SW 1271 (cell line): ENCODE measurements at regions not wholly inside any gene's neighbourhood (a gene's known extent, or its start where the extent isn't known, plus 50 kb on each side); places are given as distances from the start of the nearest gene placed in this dataset.
"Not testable (repeated sequence)": the region's sequence is repeated elsewhere in the genome, so short reads cannot be mapped to it uniquely, and the experiment has no call there.

Source experiments
- DNase-seq, 2 experiments: peaks; one replicate each; lab custom pipeline; 2025; lab: John Stamatoyannopoulos, UW

DNA sequence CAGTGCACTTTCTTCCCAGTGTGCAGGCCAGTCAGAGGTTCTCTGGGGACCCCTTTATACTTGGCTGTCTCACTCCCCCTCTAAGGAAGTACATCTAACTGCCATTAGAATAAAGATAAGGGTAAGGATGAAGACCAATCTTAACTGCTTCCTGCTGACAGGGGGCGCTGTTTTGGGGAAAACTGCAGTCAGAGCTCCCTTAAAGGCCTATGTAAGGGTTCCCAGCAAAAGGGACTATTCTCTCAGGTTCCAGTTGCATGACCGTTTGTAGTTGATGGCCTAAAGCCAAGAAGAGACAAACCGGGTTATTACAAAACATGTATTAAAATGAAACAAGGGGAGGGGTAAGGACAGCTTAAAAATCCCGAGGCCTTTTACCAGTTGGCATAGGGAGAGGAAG lies 115.6 kb upstream of the SPIN4 start:
- DNase-seq: no peak

DNA sequence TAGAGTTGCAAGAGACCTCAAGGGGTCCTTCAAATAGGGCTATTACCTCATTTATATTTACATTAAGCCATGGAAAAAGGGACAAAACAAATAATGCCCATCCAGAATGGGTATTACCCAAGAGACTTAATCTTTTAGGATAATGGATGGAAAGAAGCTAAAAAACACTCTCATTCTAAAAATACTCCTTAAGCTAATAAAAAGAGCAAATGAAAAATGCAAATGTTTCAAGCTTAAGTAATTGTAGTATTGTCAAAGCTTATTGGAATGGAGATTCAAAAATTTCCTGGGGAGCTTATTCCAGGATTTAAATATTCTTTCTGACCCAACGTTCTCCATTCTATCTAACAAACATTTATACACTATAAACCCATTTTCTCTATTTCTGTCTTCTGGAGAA lies 107.8 kb upstream of the SPIN4 start:
- DNase-seq: no peak

DNA sequence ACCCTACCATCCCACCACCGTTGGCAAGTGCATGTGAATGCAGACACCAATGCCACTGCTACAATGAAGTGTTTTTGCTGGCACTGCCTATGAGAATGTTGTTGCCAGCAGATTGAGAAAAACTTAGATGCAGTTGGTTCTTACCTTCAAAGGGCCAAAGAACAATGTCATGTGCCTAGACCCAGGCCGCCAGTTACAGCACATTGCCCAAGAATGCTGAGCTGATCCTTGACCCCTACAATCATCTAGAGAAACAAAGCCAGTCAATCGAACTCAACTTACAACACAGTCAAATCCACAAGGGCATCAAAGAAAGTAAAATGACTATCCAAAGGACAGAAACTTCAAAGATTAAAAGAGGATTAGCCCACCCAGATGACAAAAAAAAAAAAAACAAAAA lies 102.4 kb upstream of the SPIN4 start:
- no peak for DNase-seq

DNA sequence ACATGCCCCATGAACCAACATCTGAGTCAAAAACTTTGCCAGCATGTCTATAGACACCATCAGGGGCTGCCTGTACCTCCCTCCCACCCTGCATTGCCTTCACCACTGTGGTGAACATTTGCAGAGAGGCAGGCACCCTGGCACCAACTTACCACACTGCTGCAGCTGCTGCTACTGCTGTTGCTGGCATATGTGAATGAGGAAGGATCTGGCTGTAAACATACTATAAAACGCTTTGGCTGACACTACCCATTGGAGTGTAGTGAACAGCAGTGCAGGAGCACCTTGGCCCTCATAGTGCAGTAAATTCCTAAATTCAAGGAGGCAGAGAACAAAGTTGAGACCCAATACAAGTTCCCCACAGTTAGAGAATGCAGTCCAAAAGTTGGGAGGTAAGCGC lies 90.6 kb upstream of the SPIN4 start:
- no peak for DNase-seq

DNA sequence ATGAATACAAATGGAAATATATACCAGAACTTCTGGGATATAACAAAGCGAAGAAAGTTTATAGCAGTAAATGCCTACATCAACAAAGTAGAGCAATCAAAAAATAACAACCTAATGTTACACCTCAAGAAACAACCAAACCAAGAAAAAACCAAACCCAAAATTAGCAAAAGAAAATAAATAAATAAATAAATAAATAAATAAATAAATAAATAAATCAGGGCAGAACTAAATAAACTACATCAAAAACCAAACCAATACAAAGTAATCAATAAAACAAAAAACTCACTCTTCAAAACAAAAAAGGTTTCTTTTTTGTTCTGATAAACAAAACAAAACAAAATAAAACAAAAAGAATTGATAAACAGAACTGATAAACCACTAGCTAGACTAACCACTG lies 88.4 kb upstream of the SPIN4 start:
- DNase-seq: no peak

DNA sequence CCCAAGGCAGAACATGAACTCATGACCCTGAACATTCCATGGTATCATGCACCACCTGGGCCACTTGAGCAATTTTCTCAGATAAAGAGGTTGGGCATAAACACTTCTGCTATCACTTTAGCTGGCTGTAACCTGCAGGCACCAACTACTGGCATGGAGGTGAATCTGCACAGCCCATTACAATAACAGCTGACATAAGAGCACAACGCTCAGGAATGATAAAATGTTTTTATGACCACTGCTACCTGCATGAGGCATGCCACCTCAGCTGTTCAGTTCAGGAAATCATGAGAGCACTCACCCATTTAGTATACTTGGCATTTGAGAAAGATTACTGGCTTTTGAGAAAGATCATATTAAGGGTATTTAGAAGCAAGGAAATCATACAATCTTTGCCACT lies 85.7 kb upstream of the SPIN4 start:
- no peak for DNase-seq

DNA sequence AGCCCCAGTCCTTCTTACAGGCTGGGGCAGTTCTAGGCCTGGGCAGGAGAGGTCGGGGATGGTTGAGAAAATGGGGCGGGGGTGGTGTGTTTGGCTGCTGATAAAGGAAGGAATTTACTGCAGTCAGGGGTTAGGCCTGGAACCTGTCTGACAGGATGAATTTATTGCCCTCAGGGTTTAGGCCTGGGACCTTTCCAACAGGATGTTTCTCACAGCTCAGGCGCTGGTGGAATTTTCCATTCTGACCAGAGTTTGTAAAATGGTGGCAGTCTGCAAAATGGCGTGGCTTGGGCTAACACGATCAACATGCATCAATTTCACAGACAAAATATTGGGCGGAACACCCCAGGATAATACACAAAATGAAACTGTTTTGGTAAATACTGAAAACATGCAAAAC lies 83.5 kb upstream of the SPIN4 start:
- DNase-seq: peak in 1 of 2 experiments; percentile 24

DNA sequence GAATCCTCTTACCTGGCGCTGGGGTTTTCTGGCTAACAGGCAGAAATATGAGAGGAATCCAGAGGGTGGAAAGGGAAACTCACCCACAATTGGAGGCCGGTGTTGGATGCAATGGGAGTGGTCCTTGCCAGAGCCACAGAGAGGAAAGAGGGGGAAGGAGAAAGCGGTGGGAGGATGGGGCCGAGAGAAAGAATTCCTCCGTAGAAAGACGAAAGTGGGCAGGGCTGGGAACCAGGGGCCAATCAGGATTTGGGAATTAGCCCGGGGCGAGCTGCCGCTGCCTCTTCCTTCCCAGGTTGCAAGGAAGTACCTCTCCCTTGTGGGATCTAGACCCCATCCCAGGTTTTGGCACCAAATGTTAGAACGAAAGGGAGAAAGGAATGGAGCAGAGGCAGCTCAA lies 83.1 kb upstream of the SPIN4 start:
- no peak for DNase-seq

DNA sequence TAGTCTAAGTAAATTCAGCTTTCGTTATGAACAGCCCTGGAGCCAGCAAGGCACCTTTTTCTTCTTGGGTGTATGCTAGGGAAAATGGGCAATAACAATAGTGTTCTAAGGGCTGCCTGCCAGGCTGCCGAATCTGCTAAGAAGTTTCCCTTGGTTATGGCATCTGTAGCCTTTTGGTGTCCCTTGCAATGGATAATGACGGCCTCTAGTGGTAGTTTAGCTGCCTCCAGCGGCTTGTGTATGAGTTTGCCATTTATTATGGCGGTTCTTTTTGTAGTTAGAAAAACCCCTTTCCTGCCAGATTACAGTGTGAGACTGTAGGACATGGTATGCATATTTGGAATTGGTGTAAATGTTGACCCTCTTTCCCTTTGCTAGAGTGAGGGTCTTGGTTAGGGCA lies 78.9 kb upstream of the SPIN4 start:
- DNase-seq: no peak

DNA sequence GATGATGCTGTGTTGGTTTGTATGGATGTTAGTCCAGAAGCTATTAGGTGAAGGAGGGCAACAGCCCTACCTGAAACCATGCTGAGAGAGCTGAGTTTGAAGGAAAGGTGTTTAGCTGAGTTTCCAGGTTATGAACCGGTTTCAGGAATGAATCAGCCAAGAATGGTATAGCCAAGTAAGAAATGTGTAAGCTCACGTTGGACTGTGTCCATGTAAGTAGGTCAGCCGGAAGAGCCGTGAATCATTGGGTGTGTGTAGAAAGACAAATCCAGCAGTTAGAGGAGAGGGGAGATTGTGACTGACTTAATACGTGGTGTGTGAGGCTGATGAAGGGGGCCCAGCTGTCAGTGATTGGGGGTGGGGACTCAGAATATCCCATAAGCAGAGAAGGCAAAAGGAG lies 77.2 kb upstream of the SPIN4 start:
- no peak for DNase-seq

DNA sequence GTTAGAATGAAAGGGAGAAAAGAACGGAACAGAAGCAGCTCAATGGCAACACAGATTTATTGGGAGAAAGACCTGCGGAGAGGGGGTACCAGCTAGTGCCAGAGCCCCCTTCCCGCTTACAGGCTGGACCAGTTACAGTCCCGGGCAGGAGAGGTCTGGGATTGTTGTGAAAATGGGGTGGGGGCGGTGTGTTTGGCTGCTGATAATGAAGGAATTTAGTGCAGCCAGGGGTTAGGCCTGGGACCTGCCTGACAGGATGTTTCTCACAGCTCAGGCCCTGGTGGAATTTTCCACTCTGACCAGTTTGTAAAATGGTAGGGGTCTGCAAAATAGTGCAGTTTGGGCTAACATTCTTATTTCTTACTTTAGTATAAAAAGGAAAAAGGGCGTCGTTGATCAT lies 75.4 kb upstream of the SPIN4 start:
- no peak for DNase-seq

DNA sequence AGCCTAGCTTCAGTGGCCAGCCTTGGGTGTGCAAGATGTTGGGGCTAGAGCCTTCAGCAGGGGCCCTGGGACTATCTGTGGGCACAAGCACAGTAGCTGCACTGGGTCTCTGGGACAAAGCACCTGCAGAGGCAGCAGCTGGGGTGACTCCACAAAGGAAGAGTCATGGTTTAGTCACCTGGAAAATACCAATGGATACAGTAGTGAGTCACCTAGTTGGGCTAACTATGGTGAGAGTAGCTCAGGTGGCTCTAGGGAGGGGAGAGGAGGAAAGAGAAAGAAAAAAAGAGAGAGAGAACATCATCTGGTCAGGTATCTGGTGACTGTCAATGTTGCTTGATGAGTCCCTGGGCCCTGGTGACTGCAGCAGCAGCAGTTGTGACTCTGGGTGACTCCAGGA lies 72.9 kb upstream of the SPIN4 start:
- no peak for DNase-seq

DNA sequence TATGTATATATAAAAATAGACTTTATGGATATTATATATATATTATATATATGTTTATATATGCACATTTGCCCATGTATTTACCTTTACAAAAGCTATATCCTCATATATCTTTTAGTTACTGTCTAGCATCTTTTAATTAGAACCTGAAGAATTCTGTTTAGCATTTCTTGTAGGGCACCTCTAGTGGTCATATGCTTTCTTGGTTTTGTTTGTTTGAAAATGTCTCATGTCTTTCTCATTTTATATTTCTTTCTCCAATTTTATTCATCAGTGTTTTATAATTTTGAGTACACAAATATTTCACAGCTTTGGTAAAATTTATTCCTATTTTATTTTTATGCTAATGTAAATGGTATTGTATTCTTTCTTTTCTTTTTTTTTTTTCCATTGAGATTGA lies 70.3 kb upstream of the SPIN4 start:
- no peak for DNase-seq

DNA sequence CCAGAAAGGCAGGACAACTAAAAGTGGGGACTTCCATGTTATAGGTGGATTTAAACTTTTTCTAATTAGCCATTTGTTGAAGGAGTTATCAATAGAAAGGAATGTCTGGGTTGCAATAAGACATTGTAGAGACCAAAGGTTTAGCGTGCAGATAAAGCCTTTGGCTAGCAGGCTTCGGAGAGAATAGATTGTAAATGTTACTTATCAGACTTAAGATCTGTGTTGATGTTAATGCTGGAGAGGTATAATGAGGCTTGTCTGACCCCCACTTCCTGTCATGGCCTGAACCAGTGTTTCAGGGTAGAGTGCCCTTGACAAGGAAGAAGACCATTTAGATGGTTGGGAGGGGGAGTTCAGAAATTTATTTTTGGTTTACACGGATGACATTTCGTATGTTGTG lies 67.1 kb upstream of the SPIN4 start:
- no peak for DNase-seq

DNA sequence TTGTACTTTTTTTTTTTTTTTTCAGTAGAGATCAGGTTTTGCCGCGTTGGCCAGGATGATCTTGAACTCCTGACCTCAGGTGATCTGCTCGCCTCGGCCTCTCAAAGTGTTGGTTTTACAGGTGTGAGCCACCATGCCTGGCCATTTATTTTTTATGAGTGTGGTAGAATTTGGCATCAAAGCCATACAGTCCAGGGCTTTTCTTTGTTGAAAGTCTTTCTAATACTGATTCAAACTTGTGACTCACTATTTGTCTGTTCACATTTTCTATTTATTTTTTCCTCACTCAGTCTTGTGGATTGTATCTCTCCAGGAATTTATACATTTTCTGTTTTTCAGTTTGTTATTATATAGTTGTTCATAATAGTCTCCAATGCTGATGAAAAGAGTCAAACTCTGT lies 66.5 kb upstream of the SPIN4 start:
- no peak for DNase-seq

DNA sequence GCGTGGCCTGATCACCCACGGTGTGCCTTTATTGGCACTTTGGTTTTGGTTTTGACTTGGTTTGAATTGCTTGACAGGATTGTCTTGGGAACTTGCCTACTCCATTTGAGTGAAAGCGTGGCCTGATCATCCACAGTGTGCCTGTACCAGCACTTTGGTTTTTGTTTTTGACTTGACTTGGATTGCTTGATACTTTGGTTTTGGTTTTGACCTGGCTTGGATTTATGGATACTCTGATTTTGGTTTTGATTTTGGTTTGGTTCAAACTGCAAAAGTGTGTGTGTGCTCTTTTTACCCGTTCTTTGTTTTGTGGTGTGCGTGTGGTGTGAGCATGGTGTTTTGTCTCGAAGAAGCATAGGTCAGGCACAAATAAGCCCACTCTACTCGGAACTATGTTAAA lies 58.8 kb upstream of the SPIN4 start:
- not testable (repeated sequence) for DNase-seq

DNA sequence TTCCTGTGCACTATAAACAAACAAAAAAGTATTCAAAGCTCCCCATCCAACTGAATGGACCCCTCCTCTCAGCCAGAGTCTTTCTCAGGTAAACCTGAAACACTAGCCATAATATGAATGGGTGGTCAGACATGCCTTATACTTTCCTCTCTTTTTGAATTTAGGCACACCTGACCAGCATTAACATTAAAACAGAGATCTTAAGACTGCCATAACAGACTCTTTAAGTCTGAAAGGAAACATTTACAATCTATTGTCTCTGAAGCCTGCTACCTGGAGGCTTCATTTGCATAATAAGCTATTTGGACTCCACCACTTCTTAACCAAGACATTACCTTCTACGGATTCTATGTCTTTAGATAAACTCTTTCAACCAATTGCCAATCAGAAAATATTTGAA lies 56.9 kb upstream of the SPIN4 start:
- DNase-seq: no peak

DNA sequence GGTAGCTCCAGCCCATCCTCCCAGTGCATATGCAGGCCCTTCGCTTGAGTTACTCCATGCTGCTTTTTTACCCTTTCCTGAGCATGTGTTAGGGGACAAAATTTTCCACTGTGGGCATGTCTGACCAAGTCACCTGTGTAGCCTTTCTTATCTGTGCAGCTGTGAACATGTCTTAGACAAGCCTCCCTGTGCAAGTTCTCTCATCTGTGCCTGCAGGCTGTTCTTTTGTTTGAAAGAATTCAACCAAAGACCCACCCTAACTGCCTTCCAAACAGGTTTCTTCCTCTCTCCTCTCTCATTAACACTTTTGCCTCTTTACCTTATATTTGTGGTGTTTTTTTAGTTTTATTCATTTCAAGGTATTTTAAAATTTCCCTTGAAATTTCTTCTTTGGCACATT lies 53.2 kb upstream of the SPIN4 start:
- no peak for DNase-seq

DNA sequence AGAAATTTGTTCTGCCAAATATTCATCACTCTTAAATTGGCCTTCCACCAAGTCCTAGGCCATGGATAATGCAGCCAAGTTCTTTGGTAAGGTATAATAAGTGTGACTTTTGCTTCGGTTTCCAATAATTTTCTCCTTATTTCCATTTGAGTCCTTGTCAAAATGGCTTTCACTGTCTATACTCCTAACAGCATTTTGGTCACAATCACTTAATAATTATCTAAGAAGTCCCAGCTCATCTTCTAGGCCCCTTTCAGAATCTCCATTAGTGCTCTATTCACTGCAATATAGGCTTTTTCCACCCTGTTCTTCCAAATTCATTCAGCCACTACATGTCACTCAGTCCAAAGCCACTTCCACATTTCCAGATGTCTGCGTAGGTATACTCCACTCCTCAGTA lies 51.0 kb upstream of the SPIN4 start:
- no peak for DNase-seq
